Panc1 (cell line): ENCODE measurements at regions not wholly inside any gene's neighbourhood (a gene's known extent, or its start where the extent isn't known, plus 50 kb on each side); places are given as distances from the start of the nearest gene placed in this dataset.
"Not testable (repeated sequence)": the region's sequence is repeated elsewhere in the genome, so short reads cannot be mapped to it uniquely, and the experiment has no call there.

Source experiments
- ATAC-seq: fragments of 200-7000 bp; cut with Tn5 transposase; 2 replicates; pipeline ENCODE4 v1.9.1; 2020; ENCODE audit warnings: mild to moderate bottlenecking, moderate library complexity
- BruUV-seq: library from RNA; stranded (reverse); fragments of 400-500 nt; replicated peaks from 2 replicates; lab custom pipeline; 2021; lab: Mats Ljungman, UMichigan
- CTCF ChIA-PET: fragments of 300-600 bp; sonication (Branson Sonifier 250); formaldehyde crosslinking; loops from one replicate; lab custom pipeline; 2022; ENCODE audit warnings: antibody characterized with exemption; lab: Charles Lee
- POLR2A ChIA-PET: fragments of 300-600 bp; sonication (Branson Sonifier 250); formaldehyde crosslinking; loops from one replicate; lab custom pipeline; 2022; ENCODE audit warnings: antibody characterized with exemption; lab: Charles Lee
- DNase-seq: peaks from one replicate; pipeline ENCODE4 v3.0.0-alpha.2; 2010; ENCODE audit warnings: low read depth, low spot score
- H3K27ac ChIP-seq: 2 replicates; pipeline ENCODE4 v1.5.1; 2011; ENCODE audit warnings: mild to moderate bottlenecking, low read length, inconsistent platforms
- H3K27me3 ChIP-seq: fragments of 200-500 bp; sonication (Bioruptor generic); 2 replicates; pipeline ENCODE4 v1.6.0; 2014; ENCODE audit warnings: low read length, inconsistent platforms; ENCODE audit not compliant: control insufficient read depth, insufficient read depth
- H3K36me3 ChIP-seq: fragments of 200-500 bp; sonication (Bioruptor generic); 2 replicates; pipeline ENCODE4 v1.5.1; 2014; ENCODE audit warnings: inconsistent platforms, mild to moderate bottlenecking, low read length, moderate library complexity; ENCODE audit not compliant: control insufficient read depth, insufficient read depth
- H3K4me1 ChIP-seq: 2 replicates; pipeline ENCODE4 v1.5.1; 2011; ENCODE audit warnings: inconsistent platforms, mild to moderate bottlenecking, low read length, moderate library complexity; ENCODE audit not compliant: control insufficient read depth, insufficient read depth
- H3K4me3 ChIP-seq, 2 experiments: 2 replicates each; pipeline ENCODE4 v1.5.1; 2011 to 2012; ENCODE audit warnings: low read depth in 2 of 2, low read length in 2 of 2, mild to moderate bottlenecking in 2 of 2, inconsistent platforms in 1 of 2, moderate library complexity in 1 of 2
- H3K9me3 ChIP-seq: fragments of 200-500 bp; sonication (Bioruptor generic); 2 replicates; pipeline ENCODE4 v1.5.1; 2014; ENCODE audit warnings: low read depth, mild to moderate bottlenecking, inconsistent platforms, low read length, moderate library complexity; ENCODE audit not compliant: control insufficient read depth, insufficient read depth
- CTCF ChIP-seq: fragments of 450-650 bp; IDR thresholded peaks from 2 replicates; pipeline ENCODE4 v1.5.1; 2017; ENCODE audit warnings: mild to moderate bottlenecking
- POLR2AphosphoS5 ChIP-seq: IDR thresholded peaks from 2 replicates; pipeline ENCODE4 v1.6.1; 2012; ENCODE audit warnings: mild to moderate bottlenecking, low read depth, low read length, moderate library complexity
- REST ChIP-seq, 2 experiments: IDR thresholded peaks; 2 replicates each; pipeline ENCODE4 v1.6.1; 2011 to 2012; ENCODE audit warnings: low read depth in 2 of 2, control low read depth in 1 of 2, low read length in 1 of 2, mild to moderate bottlenecking in 1 of 2, moderate library complexity in 1 of 2; ENCODE audit not compliant: insufficient read depth in 1 of 2
- SIN3A ChIP-seq: IDR thresholded peaks from 2 replicates; pipeline ENCODE4 v1.6.1; 2012; ENCODE audit warnings: low read depth, mild to moderate bottlenecking, low read length, moderate library complexity, borderline replicate concordance; ENCODE audit not compliant: insufficient read depth
- TCF7L2 ChIP-seq: IDR thresholded peaks from 2 replicates; pipeline ENCODE4 v1.6.1; 2011; ENCODE audit warnings: mild to moderate bottlenecking, low read depth, low read length, inconsistent platforms
- in situ Hi-C: cut with HindIII; loops from 2 replicates; pipeline ENCODE4 v1.10.0; 2016; ENCODE audit warnings: low sequenced_read_pairs, low pct_unique_long_range_greater_than_20kb
- intact Hi-C: fragments of 100-400 bp; cut with micrococcal nuclease; formaldehyde crosslinking; loops from one replicate; pipeline ENCODE4 v1.10.0; 2022; ENCODE audit not compliant: unreplicated experiment

- intact Hi-C loops (no loop called here), in situ Hi-C loops (no loop called here)
- H3K4me1 ChIP-seq, result no peaks in the 10 kb centered on the region
- CTCF ChIA-PET, result no interaction called here
- TF ChIP-seq SIN3A (no peak), CTCF (no peak), TCF7L2 (no peak), REST (IDR thresholded peaks at IDR 0.05; ENCODE audit: insufficient read depth in 1 of 2, low read depth in 2 of 2, low read length in 1 of 2) (no peak), POLR2AphosphoS5 (no peak)
- no peaks in the 10 kb centered on the region for H3K9me3 ChIP-seq
- no TSS peak for BruUV-seq
- no peaks in the 10 kb centered on the region for H3K27me3 ChIP-seq
- POLR2A ChIA-PET, result no interaction called here
- H3K27ac ChIP-seq, result no peak overlapping the region
- no peak overlapping the region for H3K4me3 ChIP-seq
- H3K36me3 ChIP-seq, result no peaks in the 10 kb centered on the region
- no peak for DNase-seq
- ATAC-seq, result no peak
Observed at GRCh38 chrX:127873637-127874036, 178.6 kb downstream of the ACTRT1 start.

- H3K27ac ChIP-seq, ATAC-seq, CTCF ChIA-PET, H3K4me1 ChIP-seq, intact Hi-C loops, H3K4me3 ChIP-seq, POLR2A ChIA-PET, in situ Hi-C loops, H3K36me3 ChIP-seq, H3K9me3 ChIP-seq, BruUV-seq, DNase-seq, H3K27me3 ChIP-seq: not testable (repeated sequence)
Observed at GRCh38 chrX:127866857-127867256, 185.3 kb downstream of the ACTRT1 start.

GRCh38 chrX:127861611-127862010, 190.6 kb downstream of the ACTRT1 start:
- in situ Hi-C loops, result no loop called here
- BruUV-seq, result no TSS peak
- Histone ChIP-seq H3K36me3 (no peaks in the 10 kb centered on the region), H3K9me3 (no peaks in the 10 kb centered on the region), H3K4me1 (no peaks in the 10 kb centered on the region), H3K27ac (no peak overlapping the region), H3K4me3 (no peak overlapping the region), H3K27me3 (no peaks in the 10 kb centered on the region)
- TF ChIP-seq POLR2AphosphoS5, result no peak
- no peak for TF ChIP-seq SIN3A
- TF ChIP-seq TCF7L2, result no peak
- TF ChIP-seq REST (IDR thresholded peaks at IDR 0.05; ENCODE audit: insufficient read depth in 1 of 2, low read depth in 2 of 2, low read length in 1 of 2), result no peak
- TF ChIP-seq CTCF, result no peak
- POLR2A ChIA-PET, result no interaction called here
- ATAC-seq, result no peak
- CTCF ChIA-PET, result no interaction called here
- no peak for DNase-seq
- intact Hi-C loops, result no loop called here
